GM21825 (cell line): ENCODE measurements at regions not wholly inside any gene's neighbourhood (a gene's known extent, or its start where the extent isn't known, plus 50 kb on each side); places are given as distances from the start of the nearest gene placed in this dataset.

ENCODE experiments used
- ATAC-seq: cut with Tn5 transposase; IDR thresholded peaks from one replicate; pipeline ENCODE4 v1.9.1; 2021; ENCODE audit warnings: mild to moderate bottlenecking, moderate library complexity; ENCODE audit not compliant: unreplicated experiment

- ATAC-seq = no peak
These were observed 834.6 kb downstream of the TBC1D22A start for GRCh38 chr22:47597041-47597440.

- ATAC-seq = no peak
These were observed 833.8 kb downstream of the TBC1D22A start for GRCh38 chr22:47596176-47596690.

GRCh38 chr22:47594836-47595521 is 832.5 kb downstream of the TBC1D22A start:
- ATAC-seq = no peak

GRCh38 chr22:47593911-47594311 is 831.5 kb downstream of the TBC1D22A start:
- no peak for ATAC-seq

GRCh38 chr22:47593291-47593690 is 830.8 kb downstream of the TBC1D22A start:
- ATAC-seq = no peak

- ATAC-seq = no peak
These were observed 830.3 kb downstream of the TBC1D22A start for GRCh38 chr22:47592791-47593190.

GRCh38 chr22:47591709-47592108 is 829.3 kb downstream of the TBC1D22A start:
- ATAC-seq = no peak

GRCh38 chr22:47591016-47591415 is 828.6 kb downstream of the TBC1D22A start:
- ATAC-seq = no peak

GRCh38 chr22:47589271-47590250 is 827.1 kb downstream of the TBC1D22A start:
- ATAC-seq = no peak

- no peak for ATAC-seq
These were observed 826.1 kb downstream of the TBC1D22A start for GRCh38 chr22:47588578-47588960.

GRCh38 chr22:47587861-47588577 is 825.6 kb downstream of the TBC1D22A start:
- ATAC-seq = no peak

GRCh38 chr22:47587361-47587760 is 824.9 kb downstream of the TBC1D22A start:
- ATAC-seq = no peak

- no peak for ATAC-seq
These were observed 824.5 kb downstream of the TBC1D22A start for GRCh38 chr22:47586946-47587345.

- ATAC-seq = no peak
These were observed 823.6 kb downstream of the TBC1D22A start for GRCh38 chr22:47586038-47586437.

- ATAC-seq = no peak
These were observed 821.6 kb downstream of the TBC1D22A start for GRCh38 chr22:47583959-47584562.

- ATAC-seq = no peak
These were observed 819.6 kb downstream of the TBC1D22A start for GRCh38 chr22:47582067-47582466.

GRCh38 chr22:47580121-47580520 is 817.7 kb downstream of the TBC1D22A start:
- no peak for ATAC-seq

GRCh38 chr22:47576908-47577307 is 814.5 kb downstream of the TBC1D22A start:
- ATAC-seq = no peak

GRCh38 chr22:47575291-47575690 is 812.8 kb downstream of the TBC1D22A start:
- ATAC-seq = no peak

GRCh38 chr22:47574556-47574955 is 812.1 kb downstream of the TBC1D22A start:
- no peak for ATAC-seq

GRCh38 chr22:47573141-47573540 is 810.7 kb downstream of the TBC1D22A start:
- ATAC-seq = no peak
